Tibial nerve (tissue), 4 donors: ENCODE measurements at regions not wholly inside any gene's neighbourhood (a gene's known extent, or its start where the extent isn't known, plus 50 kb on each side); places are given as distances from the start of the nearest gene placed in this dataset.

Source experiments
- DNase-seq, 2 donors: peaks; one replicate each; pipeline ENCODE4 v3.0.0-alpha.2; 2019; ENCODE audit warnings: low spot score in 2 of 2
- H3K27ac ChIP-seq, 4 donors: fragments of 200-600 bp; sonication (generic) in 3 of 4; one replicate each; pipeline ENCODE4 v1.5.1; 2017 to 2019; ENCODE audit warnings: mild to moderate bottlenecking in 1 of 4
- H3K27me3 ChIP-seq, 2 donors: fragments of 200-600 bp; sonication (generic) in 1 of 2; one replicate each; pipeline versions ENCODE4 v1.5.1 to v1.6.0; 2017 to 2019
- H3K36me3 ChIP-seq, 3 donors: fragments of 200-600 bp; sonication (generic); one replicate each; pipeline ENCODE4 v1.5.1; 2018 to 2019
- H3K4me1 ChIP-seq, 4 donors: fragments of 200-600 bp; sonication (generic) in 3 of 4; one replicate each; pipeline ENCODE4 v1.5.1; 2017 to 2019
- H3K4me3 ChIP-seq, 4 donors: fragments of 200-600 bp; sonication (generic) in 3 of 4; one replicate each; pipeline ENCODE4 v1.5.1; 2017 to 2019; ENCODE audit warnings: mild to moderate bottlenecking in 1 of 4, moderate library complexity in 1 of 4
- H3K9me3 ChIP-seq, 4 donors: fragments of 200-600 bp; sonication (generic) in 3 of 4; one replicate each; pipeline ENCODE4 v1.5.1; 2017 to 2019
- CTCF ChIP-seq, 5 experiments: fragments of 200-600 bp in 3 of 5; fragments of 450-650 bp in 2 of 5; sonication (generic) in 3 of 5; IDR thresholded peaks; one replicate each; pipeline ENCODE4 v1.5.1; 2016 to 2019; ENCODE audit warnings: antibody characterized with exemption in 5 of 5, mild to moderate bottlenecking in 3 of 5, moderate library complexity in 2 of 5
- EP300 ChIP-seq, 2 donors: sonication (generic); formaldehyde crosslinking; IDR thresholded peaks; one replicate each; pipeline ENCODE4 v1.6.1; 2017; ENCODE audit warnings: antibody characterized with exemption in 2 of 2, mild to moderate bottlenecking in 1 of 2
- POLR2A ChIP-seq, 2 donors: fragments of 450-650 bp; IDR thresholded peaks; one replicate each; pipeline ENCODE4 v1.6.1; 2017; ENCODE audit warnings: antibody characterized with exemption in 2 of 2, mild to moderate bottlenecking in 2 of 2, moderate library complexity in 2 of 2
- WGBS, 2 donors: methylation state at CpG; one replicate each; pipeline ENCODE4 v1.1.5; 2018; 5-methylcytosine and 5-hydroxymethylcytosine counted together

GRCh38 chr5:100452126-100452525 is 83.0 kb upstream of the FAM174A start:
- TF ChIP-seq POLR2A (IDR thresholded peaks at IDR 0.05) (no peak), CTCF (IDR thresholded peaks at IDR 0.05) (no peak), EP300 (IDR thresholded peaks at IDR 0.05) (no peak)
- H3K4me1 ChIP-seq, result no peaks in the 10 kb centered on the region
- no peaks in the 10 kb centered on the region for H3K36me3 ChIP-seq
- H3K9me3 ChIP-seq, result peaks cover 0 to 7% (median 0%) of the 10 kb centered on the region in 4 donors
- H3K27ac ChIP-seq, result no peak overlapping the region
- DNase-seq, result no peak
- no peak overlapping the region for H3K4me3 ChIP-seq
- H3K27me3 ChIP-seq, result no peaks in the 10 kb centered on the region

- 43 to 45% methylated on average over 3 of the region's 3 CpGs for WGBS, 2 donors
- Histone ChIP-seq H3K27me3 (no peaks in the 10 kb centered on the region), H3K9me3 (peaks cover 0 to 7% (median 0%) of the 10 kb centered on the region in 4 donors), H3K4me1 (no peaks in the 10 kb centered on the region), H3K27ac (no peak overlapping the region), H3K36me3 (no peaks in the 10 kb centered on the region), H3K4me3 (no peak overlapping the region)
- TF ChIP-seq EP300 (IDR thresholded peaks at IDR 0.05) (no peak), POLR2A (IDR thresholded peaks at IDR 0.05) (no peak), CTCF (IDR thresholded peaks at IDR 0.05) (no peak)
- DNase-seq, result no peak
Measured at GRCh38 chr5:100448111-100448528, 87.1 kb upstream of the FAM174A start.

GRCh38 chr5:100446879-100447430 is 88.2 kb upstream of the FAM174A start:
- Histone ChIP-seq H3K4me3 (no peak overlapping the region), H3K36me3 (no peaks in the 10 kb centered on the region), H3K4me1 (no peaks in the 10 kb centered on the region), H3K27ac (no peak overlapping the region), H3K9me3 (peaks cover 0 to 7% (median 0%) of the 10 kb centered on the region in 4 donors), H3K27me3 (no peaks in the 10 kb centered on the region)
- no peak for DNase-seq
- WGBS, 2 donors, result 77 to 80% methylated on average over 2 of the region's 2 CpGs
- no peak for TF ChIP-seq EP300 (IDR thresholded peaks at IDR 0.05)
- no peak for TF ChIP-seq CTCF (IDR thresholded peaks at IDR 0.05)
- TF ChIP-seq POLR2A (IDR thresholded peaks at IDR 0.05), result no peak

GRCh38 chr5:100444961-100445360 is 90.2 kb upstream of the FAM174A start:
- WGBS, 2 donors, result 73 to 78% methylated on average over 3 of the region's 3 CpGs
- DNase-seq, result no peak
- Histone ChIP-seq H3K27me3 (no peaks in the 10 kb centered on the region), H3K9me3 (no peaks in the 10 kb centered on the region), H3K4me3 (no peak overlapping the region), H3K4me1 (no peaks in the 10 kb centered on the region), H3K27ac (no peak overlapping the region), H3K36me3 (no peaks in the 10 kb centered on the region)
- no peak for TF ChIP-seq POLR2A (IDR thresholded peaks at IDR 0.05)
- no peak for TF ChIP-seq EP300 (IDR thresholded peaks at IDR 0.05)
- no peak for TF ChIP-seq CTCF (IDR thresholded peaks at IDR 0.05)

- Histone ChIP-seq H3K27ac (no peak overlapping the region), H3K36me3 (no peaks in the 10 kb centered on the region), H3K27me3 (no peaks in the 10 kb centered on the region), H3K9me3 (no peaks in the 10 kb centered on the region), H3K4me3 (no peak overlapping the region), H3K4me1 (no peaks in the 10 kb centered on the region)
- no peak for DNase-seq
- 83 to 86% methylated on average over 4 of the region's 4 CpGs for WGBS, 2 donors
- TF ChIP-seq EP300 (IDR thresholded peaks at IDR 0.05), result no peak
Measured at GRCh38 chr5:100434815-100435214, 100.4 kb upstream of the FAM174A start.

- H3K27me3 ChIP-seq, result no peaks in the 10 kb centered on the region
- no peaks in the 10 kb centered on the region for H3K36me3 ChIP-seq
- TF ChIP-seq CTCF (IDR thresholded peaks at IDR 0.05), result no peak
- no peak for TF ChIP-seq POLR2A (IDR thresholded peaks at IDR 0.05)
- TF ChIP-seq EP300 (IDR thresholded peaks at IDR 0.05), result no peak
- H3K4me3 ChIP-seq, result no peak overlapping the region
- no peak for DNase-seq
- H3K4me1 ChIP-seq, result no peaks in the 10 kb centered on the region
- WGBS, 2 donors, result 48 to 51% methylated on average over 1 of the region's 1 CpG
- H3K9me3 ChIP-seq, result no peaks in the 10 kb centered on the region
- H3K27ac ChIP-seq, result no peak overlapping the region
Measured at GRCh38 chr5:100432741-100433140, 102.4 kb upstream of the FAM174A start.
